ENCODE measurements at regions not wholly inside any gene's neighbourhood (a gene's known extent, or its start where the extent isn't known, plus 50 kb on each side); places are given as distances from the start of the nearest gene placed in this dataset.

- H3K4me3 ChIP-seq: no peak overlapping the region
- no peaks in the 10 kb centered on the region for H3K36me3 ChIP-seq
- intact Hi-C loops (cut with DNase I): no loop called here
- FAIRE-seq (no peak), DNase-seq (no peak), ATAC-seq (no peak)
- peaks cover 0 to 5% (median 0%) of the 10 kb centered on the region in 3 donors for H3K4me1 ChIP-seq
- H3K9me3 ChIP-seq: no peaks in the 10 kb centered on the region
- H3K27ac ChIP-seq: no peak overlapping the region
- no peak for TF ChIP-seq CTCF (IDR thresholded peaks at IDR 0.05)
- no peaks in the 10 kb centered on the region for H3K27me3 ChIP-seq
- 69 to 83% methylated on average over 3 of the region's 3 CpGs for whole genome bisulfite sequencing, 2 donors
Observed at GRCh38 chr14:84273181-84273580, 1256.8 kb upstream of the FLRT2 start.

- ATAC-seq (no peak), FAIRE-seq (no peak), DNase-seq (no peak)
- Histone ChIP-seq H3K27me3 (no peaks in the 10 kb centered on the region), H3K27ac (no peak overlapping the region), H3K9me3 (no peaks in the 10 kb centered on the region), H3K36me3 (no peaks in the 10 kb centered on the region), H3K4me1 (no peaks in the 10 kb centered on the region), H3K4me3 (no peak overlapping the region)
- intact Hi-C loops (cut with DNase I): no loop called here
- TF ChIP-seq CTCF (IDR thresholded peaks at IDR 0.05): no peak
- WGBS, 2 donors: 73 to 91% methylated on average over 2 of the region's 2 CpGs
Observed at GRCh38 chr14:84282618-84283017, 1247.3 kb upstream of the FLRT2 start.

- no peak for TF ChIP-seq CTCF (IDR thresholded peaks at IDR 0.05)
- H3K9me3 ChIP-seq: no peaks in the 10 kb centered on the region
- WGBS, 2 donors: 77 to 87% methylated on average over 2 of the region's 2 CpGs
- no peaks in the 10 kb centered on the region for H3K4me1 ChIP-seq
- no peak for FAIRE-seq
- intact Hi-C loops (cut with DNase I): no loop called here
- no peak overlapping the region for H3K4me3 ChIP-seq
- no peak for ATAC-seq
- DNase-seq: no peak
- no peaks in the 10 kb centered on the region for H3K36me3 ChIP-seq
- H3K27ac ChIP-seq: no peak overlapping the region
- no peaks in the 10 kb centered on the region for H3K27me3 ChIP-seq
Observed at GRCh38 chr14:84288781-84289180, 1241.2 kb upstream of the FLRT2 start.

GRCh38 chr14:84298663-84299195, 1231.2 kb upstream of the FLRT2 start:
- WGBS, 2 donors: 59% methylated on average over 1 of the region's 1 CpG
- DNase-seq: no peak

More at GRCh38 chr14:84298663-84299195, 1231.2 kb upstream of the FLRT2 start:
- Histone ChIP-seq H3K9me3 (no peaks in the 10 kb centered on the region), H3K4me1 (no peaks in the 10 kb centered on the region), H3K36me3 (no peaks in the 10 kb centered on the region), H3K27ac (no peak overlapping the region), H3K27me3 (no peaks in the 10 kb centered on the region), H3K4me3 (no peak overlapping the region)
- FAIRE-seq: no peak
- TF ChIP-seq CTCF (IDR thresholded peaks at IDR 0.05): no peak
- intact Hi-C loops (cut with DNase I): no loop called here
- no peak for ATAC-seq
